T-helper 9 cell (primary cell): ENCODE measurements at regions not wholly inside any gene's neighbourhood (a gene's known extent, or its start where the extent isn't known, plus 50 kb on each side); places are given as distances from the start of the nearest gene placed in this dataset.

Experiments used
- DNase-seq: peaks from one replicate; pipeline ENCODE4 v3.0.0-alpha.2; 2020

GRCh38 chr9:78927099-78927940 is 630.4 kb downstream of the PSAT1 start:
- no peak for DNase-seq

- no peak for DNase-seq
Measured at GRCh38 chr9:78928625-78929405, 631.9 kb downstream of the PSAT1 start.

GRCh38 chr9:78930281-78930680 is 633.4 kb downstream of the PSAT1 start:
- no peak for DNase-seq

GRCh38 chr9:78932849-78933627 is 636.1 kb downstream of the PSAT1 start:
- no peak for DNase-seq

GRCh38 chr9:78934880-78935279 is 636.9 kb upstream of the TLE4 start:
- no peak for DNase-seq

GRCh38 chr9:78938821-78939220 is 632.9 kb upstream of the TLE4 start:
- no peak for DNase-seq

- no peak for DNase-seq
Measured at GRCh38 chr9:78939311-78940065, 632.3 kb upstream of the TLE4 start.

- no peak for DNase-seq
Measured at GRCh38 chr9:78940121-78940855, 631.5 kb upstream of the TLE4 start.

- DNase-seq = no peak
Measured at GRCh38 chr9:78954286-78954685, 617.5 kb upstream of the TLE4 start.

- no peak for DNase-seq
Measured at GRCh38 chr9:78958892-78959291, 612.9 kb upstream of the TLE4 start.

- DNase-seq = no peak
Measured at GRCh38 chr9:78962156-78962555, 609.6 kb upstream of the TLE4 start.

- DNase-seq = no peak
Measured at GRCh38 chr9:78963911-78964310, 607.9 kb upstream of the TLE4 start.

- DNase-seq = no peak
Measured at GRCh38 chr9:78967596-78968217, 604.1 kb upstream of the TLE4 start.

- no peak for DNase-seq
Measured at GRCh38 chr9:78970375-78970774, 601.4 kb upstream of the TLE4 start.

GRCh38 chr9:78971540-78971939 is 600.2 kb upstream of the TLE4 start:
- no peak for DNase-seq

- DNase-seq = no peak
Measured at GRCh38 chr9:78972303-78972999, 599.3 kb upstream of the TLE4 start.

GRCh38 chr9:78973907-78974306 is 597.9 kb upstream of the TLE4 start:
- no peak for DNase-seq

GRCh38 chr9:78982849-78983248 is 588.9 kb upstream of the TLE4 start:
- no peak for DNase-seq

- DNase-seq = no peak
Measured at GRCh38 chr9:78985084-78985738, 586.6 kb upstream of the TLE4 start.

GRCh38 chr9:78986446-78986845 is 585.3 kb upstream of the TLE4 start:
- DNase-seq = no peak
